ENCODE measurements at regions not wholly inside any gene's neighbourhood (a gene's known extent, or its start where the extent isn't known, plus 50 kb on each side); places are given as distances from the start of the nearest gene placed in this dataset.

DNA sequence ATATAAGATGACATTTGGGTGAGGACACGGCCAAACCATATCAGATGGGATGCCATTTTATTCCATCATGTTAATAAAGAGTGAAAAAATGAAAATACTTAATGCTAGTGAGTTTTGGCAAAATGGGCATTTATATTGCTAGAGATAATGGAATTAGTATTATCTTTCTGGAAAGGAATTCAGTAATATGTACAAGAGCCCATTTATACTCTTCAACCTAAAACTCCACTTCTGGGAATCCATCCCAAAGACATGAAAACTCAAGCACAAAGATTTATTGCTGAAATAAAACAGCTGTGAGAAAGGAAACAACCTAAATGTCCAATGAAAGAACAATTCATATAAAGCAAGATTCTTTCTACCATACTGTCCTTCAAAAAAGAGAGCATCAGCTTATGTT is 96.0 kb upstream of the TMEM168 start:
- TF ChIP-seq, protein P1, sequence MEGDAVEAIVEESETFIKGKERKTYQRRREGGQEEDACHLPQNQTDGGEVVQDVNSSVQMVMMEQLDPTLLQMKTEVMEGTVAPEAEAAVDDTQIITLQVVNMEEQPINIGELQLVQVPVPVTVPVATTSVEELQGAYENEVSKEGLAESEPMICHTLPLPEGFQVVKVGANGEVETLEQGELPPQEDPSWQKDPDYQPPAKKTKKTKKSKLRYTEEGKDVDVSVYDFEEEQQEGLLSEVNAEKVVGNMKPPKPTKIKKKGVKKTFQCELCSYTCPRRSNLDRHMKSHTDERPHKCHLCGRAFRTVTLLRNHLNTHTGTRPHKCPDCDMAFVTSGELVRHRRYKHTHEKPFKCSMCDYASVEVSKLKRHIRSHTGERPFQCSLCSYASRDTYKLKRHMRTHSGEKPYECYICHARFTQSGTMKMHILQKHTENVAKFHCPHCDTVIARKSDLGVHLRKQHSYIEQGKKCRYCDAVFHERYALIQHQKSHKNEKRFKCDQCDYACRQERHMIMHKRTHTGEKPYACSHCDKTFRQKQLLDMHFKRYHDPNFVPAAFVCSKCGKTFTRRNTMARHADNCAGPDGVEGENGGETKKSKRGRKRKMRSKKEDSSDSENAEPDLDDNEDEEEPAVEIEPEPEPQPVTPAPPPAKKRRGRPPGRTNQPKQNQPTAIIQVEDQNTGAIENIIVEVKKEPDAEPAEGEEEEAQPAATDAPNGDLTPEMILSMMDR (IDR thresholded peaks at IDR 0.05) = no peak
- no peak for TF ChIP-seq ZFX (IDR thresholded peaks at IDR 0.05; ENCODE audit: borderline replicate concordance)

All from 22Rv1 (cell line).